NCI-H524 (cell line): ENCODE measurements at regions not wholly inside any gene's neighbourhood (a gene's known extent, or its start where the extent isn't known, plus 50 kb on each side); places are given as distances from the start of the nearest gene placed in this dataset.
"Not testable (repeated sequence)": the region's sequence is repeated elsewhere in the genome, so short reads cannot be mapped to it uniquely, and the experiment has no call there.

Experiments used
- DNase-seq, 2 experiments: peaks; one replicate each; lab custom pipeline; 2025; lab: John Stamatoyannopoulos, UW

DNA sequence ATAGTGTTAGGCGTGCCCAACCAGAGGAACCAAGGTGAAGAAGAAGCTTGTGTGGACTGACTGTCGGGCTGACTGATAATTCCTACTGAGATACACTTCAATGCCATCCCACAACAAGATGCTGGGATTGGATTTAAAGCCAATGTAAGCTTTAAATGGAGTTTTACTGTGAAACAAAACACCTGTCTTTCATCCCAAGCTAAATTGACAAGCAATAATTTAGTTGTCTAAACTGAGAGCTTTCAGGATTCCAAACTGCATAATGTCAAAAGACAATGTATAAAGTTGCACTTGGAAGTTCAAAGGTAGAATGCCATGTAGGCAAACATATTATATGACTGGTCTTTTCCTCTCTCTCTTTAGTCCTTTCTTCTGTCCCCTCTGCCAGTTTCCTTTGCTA lies 1025.3 kb upstream of the FANCL start:
- DNase-seq: no peak

GRCh38 chr2:59259913-59260312 lies 1018.8 kb upstream of the FANCL start:
- DNase-seq: no peak

DNA sequence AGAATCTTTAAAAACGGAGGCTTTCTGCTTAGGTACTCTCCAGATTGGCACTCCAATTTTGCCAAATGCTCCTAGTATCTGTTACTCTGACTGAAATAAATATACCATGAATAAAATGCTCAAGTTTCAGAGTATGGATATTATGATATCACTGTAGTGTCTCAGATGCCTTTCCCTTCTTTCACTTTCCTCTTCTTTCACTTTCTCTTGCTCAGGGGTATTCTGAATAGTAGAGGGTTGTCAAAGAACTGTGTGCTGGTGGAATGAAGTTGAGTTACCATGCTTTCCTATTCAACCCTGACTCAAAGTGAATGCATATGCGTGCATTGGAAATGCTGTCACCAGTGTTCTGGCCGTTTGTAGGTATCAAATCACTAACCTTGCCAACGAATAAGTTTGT lies 1015.2 kb upstream of the FANCL start:
- DNase-seq: no peak

GRCh38 chr2:59254279-59254678 lies 1013.2 kb upstream of the FANCL start:
- DNase-seq: no peak

DNA sequence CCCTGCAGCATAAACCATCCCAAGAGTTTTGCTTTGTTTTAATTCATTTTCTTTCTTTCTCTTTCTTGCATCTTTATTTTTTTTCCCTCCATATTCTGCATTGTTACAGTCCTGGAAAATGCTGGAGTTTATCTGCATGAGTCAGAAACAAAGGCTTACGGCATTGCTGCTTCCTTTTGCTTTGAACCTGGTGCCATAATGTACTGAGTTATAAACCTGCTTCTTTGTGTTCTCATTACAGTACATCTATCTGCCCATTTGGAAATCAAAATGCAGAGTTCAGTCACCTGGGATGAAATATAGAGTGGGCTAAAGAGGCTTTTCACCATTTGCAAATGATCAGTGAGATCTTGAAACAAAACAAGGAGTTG lies 1009.2 kb upstream of the FANCL start:
- DNase-seq: no peak

DNA sequence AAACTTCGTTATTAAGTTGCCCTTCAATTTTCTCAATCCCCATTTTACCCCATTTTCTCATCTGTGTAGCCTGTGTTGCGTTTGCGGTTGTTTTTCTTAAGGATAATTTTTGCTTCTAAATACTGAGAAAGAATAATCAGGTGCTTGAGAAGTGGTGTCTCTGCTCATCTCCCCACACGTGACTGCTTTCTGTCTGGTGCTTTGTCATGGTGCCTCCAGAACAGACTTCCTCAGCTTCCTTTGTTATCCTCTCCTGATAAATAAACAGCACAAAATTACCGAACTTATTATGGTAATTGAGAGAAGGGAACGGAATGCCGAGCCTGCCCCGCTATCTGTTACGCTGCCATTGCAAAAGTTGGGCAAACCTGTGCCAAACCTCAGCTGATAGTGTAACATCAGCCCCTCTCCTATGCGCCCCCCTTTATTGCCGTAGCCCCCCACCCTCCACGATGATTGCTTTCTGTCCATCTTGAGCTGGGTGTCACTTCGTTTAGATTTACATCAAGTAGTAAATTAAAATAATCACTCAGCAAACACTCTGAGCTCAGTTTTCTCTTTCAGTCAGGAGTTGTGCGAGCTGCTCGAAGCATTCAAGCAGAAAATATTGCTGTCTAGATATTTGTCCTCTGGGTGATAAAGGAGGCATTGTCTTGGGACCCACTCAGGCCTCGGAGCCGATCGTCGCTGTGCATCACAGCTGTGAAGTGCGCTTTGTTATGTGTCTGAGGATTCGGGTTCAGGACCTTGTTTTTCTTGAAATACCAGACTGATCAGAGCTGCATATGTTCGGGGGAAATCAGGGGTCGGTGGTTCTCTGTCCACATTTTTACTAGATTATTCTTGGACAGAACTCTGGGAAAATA lies 1008.5 kb upstream of the FANCL start:
- no peak for DNase-seq

DNA sequence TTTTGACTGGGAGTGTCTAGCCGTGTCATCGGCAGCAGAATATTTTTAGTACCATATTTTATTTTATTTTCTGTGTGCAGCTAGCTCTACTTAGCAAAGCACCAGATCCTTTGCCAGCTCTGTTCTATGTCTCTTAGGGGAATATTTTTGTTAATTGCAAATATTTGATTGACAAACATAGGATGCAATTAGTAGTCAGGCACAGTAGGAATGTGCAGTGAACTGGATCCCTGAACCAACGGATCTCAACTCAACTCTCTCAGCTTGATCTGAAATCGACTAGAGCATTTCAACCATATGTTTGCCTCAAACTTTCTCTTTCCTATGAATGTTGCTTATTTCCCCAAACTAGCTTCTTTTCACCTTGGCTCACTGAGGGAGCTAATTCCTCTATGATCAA lies 998.0 kb upstream of the FANCL start:
- no peak for DNase-seq

DNA sequence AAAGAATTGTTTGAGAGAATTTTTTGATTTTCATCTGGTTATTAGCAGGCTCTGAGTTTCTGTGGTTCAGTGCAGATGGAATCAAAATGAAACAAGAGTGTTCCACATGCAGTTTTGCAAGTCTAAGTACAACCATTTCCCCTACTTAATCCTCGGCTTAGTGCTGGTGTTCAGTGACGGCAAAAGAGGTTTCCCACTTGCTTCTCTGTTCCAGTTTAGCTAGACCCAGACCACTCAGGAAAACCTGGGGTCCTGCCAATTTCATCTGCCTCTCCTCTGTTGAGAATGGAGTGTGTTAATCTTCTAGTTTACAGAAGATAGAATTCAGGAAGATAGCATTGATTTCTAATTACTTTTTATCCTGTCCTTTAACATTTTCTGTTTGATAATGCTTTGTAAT lies 996.2 kb upstream of the FANCL start:
- no peak for DNase-seq

DNA sequence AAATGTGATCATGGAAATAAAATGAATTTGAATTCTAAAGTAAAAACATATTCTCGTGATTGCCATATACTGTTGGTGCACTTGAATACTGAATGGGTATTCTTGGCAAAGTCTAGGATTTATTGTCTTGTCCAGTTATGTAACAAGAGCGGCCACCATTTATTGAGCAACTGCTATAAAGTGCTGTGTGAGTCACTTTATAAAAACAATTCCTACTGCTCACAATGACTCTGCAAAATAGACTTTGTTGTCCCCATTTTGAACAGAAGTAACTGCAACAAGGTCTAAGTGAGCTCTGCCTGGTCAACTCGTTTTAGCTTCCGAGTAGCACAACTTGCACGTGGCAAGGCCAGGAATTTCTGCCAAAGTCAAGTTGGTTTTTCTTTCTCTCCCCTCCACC lies 995.6 kb upstream of the FANCL start:
- DNase-seq: no peak

DNA sequence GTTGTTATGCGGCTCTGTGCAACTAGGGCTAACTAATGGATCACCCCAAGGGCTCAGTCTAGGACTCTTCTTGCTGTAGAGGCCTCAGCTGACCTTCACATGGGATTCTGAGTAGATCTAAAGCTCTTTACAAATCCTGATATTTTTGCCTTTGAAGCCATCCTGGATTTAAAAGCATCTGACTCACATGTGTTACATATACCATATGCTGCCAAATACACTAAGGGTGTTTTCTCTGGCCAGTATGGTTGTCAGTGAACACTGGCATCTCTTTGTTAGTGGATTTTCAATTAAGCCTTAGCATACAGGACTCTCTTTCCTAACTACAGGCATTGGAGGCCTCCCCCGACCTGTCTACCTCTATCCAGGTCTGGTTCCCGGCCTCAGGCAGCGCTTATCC lies 992.8 kb upstream of the FANCL start:
- DNase-seq: no peak

DNA sequence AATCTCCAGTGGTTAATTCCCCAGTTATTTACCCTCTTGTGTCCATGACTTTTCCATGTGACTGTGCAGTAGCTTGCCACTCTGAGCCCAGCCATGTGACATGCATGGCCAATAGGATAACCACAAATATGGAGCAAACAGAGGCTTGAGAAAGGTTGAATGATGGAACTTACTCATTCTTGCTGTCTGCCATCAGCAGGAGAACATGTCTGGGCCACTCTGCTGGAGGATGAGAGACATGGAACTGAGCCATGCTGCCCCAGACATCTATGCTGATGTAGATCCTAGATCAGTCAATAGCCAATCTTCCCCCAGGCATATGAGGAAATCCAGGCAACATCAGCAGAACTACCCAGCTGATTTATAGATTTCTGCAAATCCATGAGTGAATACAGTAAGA lies 992.3 kb upstream of the FANCL start:
- no peak for DNase-seq

GRCh38 chr2:59232394-59233165 lies 991.5 kb upstream of the FANCL start:
- no peak for DNase-seq

DNA sequence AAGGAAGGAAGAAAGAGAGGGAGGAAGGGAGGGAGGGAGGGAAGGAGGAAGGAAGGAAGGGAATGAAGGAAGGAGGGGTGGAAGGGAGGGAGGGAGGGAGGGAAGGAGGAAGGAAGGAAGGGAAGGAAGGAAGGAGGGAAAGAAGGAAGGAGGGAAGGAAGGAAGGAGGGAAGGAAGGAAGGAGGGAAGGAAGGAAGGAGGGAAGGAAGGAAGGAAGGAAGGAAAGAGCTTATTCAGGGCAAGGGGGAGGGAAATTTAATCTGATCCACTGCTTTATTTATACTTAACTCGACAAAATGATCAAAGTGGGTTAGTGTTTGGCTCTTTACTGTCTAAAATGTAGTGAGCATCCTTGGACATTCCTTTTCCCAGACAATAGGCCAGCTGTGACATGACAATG lies 985.2 kb upstream of the FANCL start:
- not testable (repeated sequence) for DNase-seq

DNA sequence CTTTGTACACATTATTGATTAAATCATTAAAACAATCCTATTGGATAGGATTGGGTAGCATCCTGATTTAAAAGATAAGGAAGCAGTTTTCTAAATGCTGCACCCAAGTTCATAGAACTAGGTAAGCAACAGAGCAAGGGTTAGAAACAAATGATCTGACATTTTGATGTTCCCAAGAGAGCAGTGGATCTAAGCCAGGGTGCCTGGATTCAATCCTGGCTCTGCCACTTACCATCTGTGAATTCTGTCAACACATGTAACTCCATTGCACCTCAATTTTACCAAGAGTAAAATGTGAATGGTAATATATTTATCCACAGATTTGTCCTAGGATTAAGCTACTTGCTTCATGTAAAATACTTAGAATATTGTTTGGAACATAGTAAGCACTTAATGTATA lies 982.6 kb upstream of the FANCL start:
- no peak for DNase-seq

DNA sequence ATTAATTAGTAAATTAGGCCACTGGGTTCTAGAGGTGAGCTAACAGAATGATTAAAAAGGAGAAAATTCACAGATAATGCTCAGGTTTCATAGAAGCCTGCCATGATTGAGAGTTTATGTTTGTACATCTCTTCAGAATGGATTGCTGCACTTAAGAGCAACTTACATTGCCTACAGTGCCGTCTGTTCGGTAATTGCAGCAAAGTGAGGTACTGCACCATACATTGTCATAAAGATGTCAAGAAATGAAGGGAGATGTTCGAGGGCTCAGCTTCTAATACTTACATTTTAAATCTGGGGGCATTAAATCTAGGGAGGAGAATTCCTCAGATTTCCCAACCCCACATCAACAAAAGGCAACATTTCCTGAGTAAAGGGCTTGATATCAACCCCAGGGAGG lies 976.2 kb upstream of the FANCL start:
- DNase-seq: no peak

DNA sequence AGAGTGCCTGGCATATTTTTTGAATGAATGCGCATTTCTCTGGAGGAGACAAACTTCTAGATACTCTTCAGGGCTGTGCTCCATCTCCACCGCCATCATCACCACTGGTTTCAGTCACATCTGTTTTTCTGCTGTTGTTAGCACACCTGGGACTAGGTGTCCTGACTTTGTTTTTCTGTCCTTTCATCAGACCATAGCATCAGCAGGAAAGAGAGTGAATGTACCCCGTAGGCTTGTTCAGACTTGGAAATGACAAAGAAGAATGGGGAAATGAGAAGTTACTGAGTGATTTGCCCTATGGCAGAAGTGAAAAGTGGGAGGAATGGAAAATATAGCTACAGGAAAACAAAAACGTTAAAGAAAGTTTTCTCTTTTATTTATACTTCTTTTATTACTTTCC lies 965.2 kb upstream of the FANCL start:
- DNase-seq: no peak

- peak in 1 of 2 experiments; percentile 34 for DNase-seq
These were observed 962.9 kb upstream of the FANCL start for GRCh38 chr2:59204040-59204439.

- no peak for DNase-seq
These were observed 955.4 kb upstream of the FANCL start for GRCh38 chr2:59196491-59196890.

GRCh38 chr2:59195851-59196250 lies 954.7 kb upstream of the FANCL start:
- no peak for DNase-seq

DNA sequence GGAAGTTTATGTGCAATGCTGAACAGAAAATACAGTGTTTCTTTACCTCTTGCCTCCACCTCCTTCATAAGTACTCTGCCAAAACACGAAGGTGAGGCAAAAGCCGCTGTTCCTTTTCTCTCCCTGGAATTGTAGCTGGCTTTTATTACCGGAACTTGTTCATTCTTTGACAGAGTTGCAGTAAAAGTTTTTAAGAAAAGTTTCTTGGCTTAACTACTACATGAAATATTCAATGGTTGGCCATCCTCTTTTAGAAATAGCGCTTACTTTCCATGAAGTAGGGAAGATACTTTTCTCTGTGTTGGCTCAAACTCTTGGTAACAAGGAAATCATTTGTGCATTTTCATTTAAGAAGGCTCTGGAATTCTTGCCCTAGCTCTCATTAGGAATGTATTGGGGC lies 950.7 kb upstream of the FANCL start:
- no peak for DNase-seq

DNA sequence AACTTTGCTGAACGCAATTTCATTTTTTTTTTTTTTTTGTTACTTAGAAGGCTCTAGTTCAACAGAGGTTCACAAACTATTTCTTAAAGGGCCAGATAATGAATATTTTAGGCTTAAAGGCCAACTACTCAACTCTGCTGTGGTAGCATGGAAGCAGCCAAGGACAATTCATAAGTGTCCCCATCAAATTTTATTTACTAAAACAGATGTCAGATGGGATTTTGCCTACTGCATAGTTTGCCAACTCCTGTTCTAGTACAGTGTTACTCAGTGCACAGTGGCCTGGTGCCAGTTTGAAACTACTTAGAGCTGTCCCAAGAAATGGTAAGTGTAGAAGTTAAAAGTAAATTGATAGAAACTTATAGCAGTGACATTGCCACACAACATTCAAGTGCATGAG lies 949.4 kb upstream of the FANCL start:
- DNase-seq: no peak

- no peak for DNase-seq
These were observed 943.3 kb upstream of the FANCL start for GRCh38 chr2:59184276-59185020.

DNA sequence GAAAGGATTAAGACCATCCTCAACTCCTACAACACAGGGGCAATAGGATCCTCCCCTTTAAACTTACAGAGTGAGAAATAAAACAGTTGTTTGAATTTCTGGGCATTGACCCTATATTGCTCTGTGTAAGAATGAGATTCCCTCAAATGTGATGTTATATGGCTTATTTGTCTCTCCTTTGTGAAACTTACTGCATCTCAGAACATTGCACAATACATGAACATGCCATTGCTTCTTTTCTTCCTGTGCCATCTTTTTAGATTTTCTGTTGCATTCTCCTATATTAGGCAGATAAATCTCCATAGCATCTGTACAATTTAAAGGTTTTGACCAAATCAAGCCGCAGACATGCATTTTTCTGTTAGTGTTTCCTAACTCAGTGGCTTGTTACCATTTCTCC lies 941.9 kb upstream of the FANCL start:
- no peak for DNase-seq
